T follicular helper cell (primary cell): ENCODE measurements at regions not wholly inside any gene's neighbourhood (a gene's known extent, or its start where the extent isn't known, plus 50 kb on each side); places are given as distances from the start of the nearest gene placed in this dataset.

Source experiments
- DNase-seq: peaks from one replicate; pipeline ENCODE4 v3.0.0-alpha.2; 2020; ENCODE audit warnings: low read depth

DNA sequence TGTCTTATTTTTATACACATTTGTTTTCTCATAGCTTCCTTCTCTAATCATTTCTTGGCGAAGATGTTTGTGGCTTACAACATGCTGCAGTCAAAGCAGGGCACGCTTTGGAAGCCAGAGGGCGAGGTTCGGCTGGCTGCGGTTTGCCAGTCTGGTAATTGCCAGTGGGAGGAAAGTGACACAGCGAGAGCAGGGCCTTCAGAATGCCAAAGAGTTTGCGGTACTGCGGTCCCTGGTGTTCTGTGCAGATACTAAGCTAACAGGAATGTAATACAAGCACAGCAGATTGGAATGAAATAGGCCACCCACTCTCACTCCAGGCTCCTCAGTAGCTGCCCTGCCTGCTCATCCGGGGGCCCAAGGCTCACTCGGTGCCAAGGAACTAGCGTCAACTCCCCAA, 58.7 kb upstream of the TGM3 start:
- DNase-seq: no peak

DNA sequence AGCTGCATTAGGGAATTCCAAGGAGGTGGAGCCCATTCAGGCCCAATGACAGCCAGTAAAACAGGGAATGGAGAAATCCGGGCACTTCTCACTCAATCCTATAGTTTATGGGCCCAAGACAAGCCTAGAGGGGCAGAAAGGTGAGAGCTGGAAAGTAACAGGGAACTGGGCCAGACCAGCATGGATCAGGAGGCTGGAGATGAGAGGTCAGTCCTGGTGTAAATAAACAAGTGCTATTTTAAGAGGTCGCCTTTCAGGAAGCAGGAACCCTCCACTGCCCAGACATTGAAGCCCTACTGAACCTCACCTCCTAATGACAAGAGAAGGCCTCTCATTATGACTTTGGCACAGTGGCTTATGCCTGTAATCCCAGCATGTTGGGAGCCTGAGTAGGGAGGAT, 57.2 kb upstream of the TGM3 start:
- DNase-seq: no peak

DNA sequence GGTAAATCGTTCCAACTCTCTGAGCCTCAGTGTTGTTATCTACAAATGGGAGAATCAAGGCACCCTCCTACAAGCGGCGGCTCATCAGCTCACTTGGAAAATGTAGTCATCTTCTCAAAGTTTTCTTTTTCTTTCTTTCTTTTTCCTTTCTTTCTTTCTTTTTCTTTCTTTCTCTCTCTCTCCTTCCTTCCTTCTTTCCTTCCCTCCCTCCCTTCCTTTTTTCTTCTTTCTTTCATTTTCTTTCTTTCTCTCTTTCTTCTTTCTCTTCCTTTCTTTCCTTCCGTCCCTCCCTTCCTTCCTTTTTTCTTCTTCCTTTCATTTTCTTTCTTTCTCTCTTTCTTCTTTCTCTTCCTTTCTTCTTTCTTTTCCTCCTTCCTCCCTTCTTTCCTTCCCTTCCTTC, 55.0 kb upstream of the TGM3 start:
- no peak for DNase-seq

DNA sequence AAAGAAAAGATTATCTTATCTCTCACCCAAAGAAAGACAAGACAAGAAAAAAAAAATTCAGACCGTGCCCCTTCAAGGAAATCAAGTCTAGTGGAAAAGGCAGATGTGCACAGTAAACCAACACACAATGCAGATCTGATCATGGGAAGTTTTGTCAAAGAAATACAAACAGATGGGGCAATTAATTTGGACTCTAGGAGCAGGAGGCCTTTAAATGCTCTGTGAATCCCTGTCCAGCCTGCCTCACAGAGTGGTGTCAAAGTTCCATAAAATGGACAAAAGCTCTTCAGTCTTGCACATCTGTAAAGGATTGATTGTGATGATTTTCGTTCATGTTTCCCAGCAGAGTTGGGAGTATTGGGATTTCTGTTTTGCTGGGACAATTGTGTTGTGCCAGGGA, 53.1 kb upstream of the TGM3 start:
- DNase-seq: no peak

DNA sequence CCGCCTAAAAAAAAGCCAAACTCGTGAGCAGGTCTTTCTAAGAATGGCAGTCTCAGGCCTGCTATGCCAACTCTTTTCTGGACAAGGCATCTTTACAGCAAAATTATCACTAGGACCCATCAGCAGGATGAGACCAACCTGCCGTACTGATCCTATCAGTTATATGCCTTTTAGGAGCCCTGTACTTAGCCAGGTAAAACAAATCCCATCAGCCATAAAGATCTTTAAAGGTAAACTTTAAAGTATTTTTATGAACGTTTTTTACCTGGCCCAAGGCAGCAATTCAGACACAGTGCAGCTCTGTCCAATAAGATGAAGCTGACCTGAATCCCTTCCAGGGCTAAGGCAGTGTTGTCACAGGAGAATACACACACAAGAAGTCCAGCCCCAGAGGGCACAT, 51.3 kb upstream of the TGM3 start:
- no peak for DNase-seq

DNA sequence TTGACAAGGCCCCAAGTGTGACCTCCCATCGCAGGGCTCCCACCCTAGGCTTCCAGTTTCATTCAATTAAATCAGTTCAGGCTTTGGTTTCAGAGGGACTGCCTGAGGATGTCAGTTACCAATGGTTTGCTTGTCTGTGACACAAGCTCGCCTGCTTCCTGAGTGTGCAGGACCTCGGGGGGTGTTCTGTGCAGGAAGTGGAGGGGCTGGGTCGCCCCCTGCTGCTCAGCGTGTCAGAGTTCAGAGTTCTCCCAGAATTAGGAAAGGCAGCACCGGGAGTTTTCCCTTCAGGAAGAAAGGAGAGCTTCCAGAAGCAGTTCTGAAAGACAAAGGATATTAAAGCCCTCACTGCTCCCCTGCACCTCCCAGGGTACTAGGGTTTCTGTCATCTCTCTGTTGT, 50.8 kb upstream of the TGM3 start:
- DNase-seq: no peak

DNA sequence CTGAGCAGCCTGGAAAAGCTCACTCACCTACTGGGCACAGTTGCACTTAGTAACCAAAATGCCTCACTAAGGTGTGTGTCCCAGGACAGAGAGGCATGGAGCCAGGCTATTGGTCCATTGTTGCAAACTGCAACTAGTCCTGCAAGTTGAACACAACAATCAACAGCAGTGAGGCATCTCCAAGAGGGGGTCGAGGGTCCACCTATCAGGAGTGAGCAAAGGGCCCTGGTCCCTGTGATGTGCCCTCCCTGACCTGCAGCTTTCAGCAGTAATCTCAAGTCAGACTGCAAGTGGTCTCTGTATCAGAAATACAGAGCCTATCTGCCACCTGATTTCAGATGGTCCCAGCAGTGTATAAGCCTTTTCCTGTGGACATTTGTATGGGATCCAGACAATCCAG, 50.2 kb upstream of the TGM3 start:
- no peak for DNase-seq
